HG02870 (cell line): ENCODE measurements at regions not wholly inside any gene's neighbourhood (a gene's known extent, or its start where the extent isn't known, plus 50 kb on each side); places are given as distances from the start of the nearest gene placed in this dataset.

Source experiments
- ATAC-seq: cut with Tn5 transposase; IDR thresholded peaks from one replicate; pipeline ENCODE4 v1.9.1; 2021; ENCODE audit warnings: mild to moderate bottlenecking, moderate library complexity; ENCODE audit not compliant: unreplicated experiment

GRCh38 chr13:69450245-69450644 lies 657.4 kb upstream of the ATXN8OS start:
- ATAC-seq: no peak

DNA sequence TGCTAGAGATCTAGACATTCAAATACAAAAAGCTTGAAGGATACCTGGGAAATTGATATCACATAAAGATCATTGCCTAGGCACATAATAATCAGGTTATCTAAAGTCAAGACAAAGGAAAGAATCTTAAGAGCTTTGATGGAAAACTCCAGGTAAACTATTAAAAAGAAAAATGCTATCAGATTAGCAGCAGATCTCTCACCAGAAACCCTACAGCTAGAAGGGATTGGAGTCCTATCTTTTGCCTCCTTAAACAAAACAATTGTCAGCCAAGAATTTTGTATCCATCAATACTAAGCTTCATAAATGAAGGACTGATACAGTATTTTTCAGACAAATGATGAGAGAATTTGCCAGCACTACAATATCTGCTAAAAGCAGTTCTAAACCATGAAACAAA lies 682.4 kb upstream of the ATXN8OS start:
- no peak for ATAC-seq

DNA sequence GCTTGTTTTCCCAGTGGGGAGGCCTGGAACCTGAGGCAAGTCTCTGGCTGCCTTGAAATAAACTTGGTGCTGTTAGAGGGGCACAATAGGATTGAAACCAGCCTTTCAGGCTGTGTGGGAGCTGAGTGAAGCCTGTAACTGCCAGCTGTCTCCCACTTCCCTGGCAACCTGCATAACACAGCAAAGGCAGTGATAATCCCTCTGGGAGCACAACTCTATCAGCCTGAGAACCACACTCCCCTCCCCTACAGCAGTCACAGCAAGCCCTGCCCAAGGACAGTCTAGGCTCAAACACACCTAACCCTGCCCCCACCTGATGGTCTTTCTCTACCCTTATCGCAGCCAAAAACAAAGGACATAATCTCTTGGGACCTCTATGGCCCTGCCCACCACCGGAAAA lies 683.8 kb upstream of the ATXN8OS start:
- ATAC-seq: no peak

DNA sequence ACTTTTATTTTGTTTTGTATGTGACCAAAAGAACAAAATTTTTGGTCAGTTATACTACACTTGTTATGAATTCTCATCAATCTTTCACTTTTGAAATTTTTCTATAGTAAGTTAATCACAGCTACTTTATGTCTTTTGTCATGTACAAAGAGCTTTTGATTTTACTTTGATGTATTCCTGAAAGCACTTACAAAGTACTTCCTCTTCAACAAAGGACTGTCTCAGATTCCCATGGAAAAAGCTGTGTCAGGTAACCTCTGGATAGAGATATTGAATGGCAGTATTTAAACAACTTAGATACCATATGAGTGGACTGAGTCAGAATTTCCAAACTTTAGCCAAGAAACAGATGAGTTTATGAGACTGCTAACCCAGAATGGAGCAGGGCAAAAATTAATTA lies 689.3 kb upstream of the ATXN8OS start:
- ATAC-seq: no peak

DNA sequence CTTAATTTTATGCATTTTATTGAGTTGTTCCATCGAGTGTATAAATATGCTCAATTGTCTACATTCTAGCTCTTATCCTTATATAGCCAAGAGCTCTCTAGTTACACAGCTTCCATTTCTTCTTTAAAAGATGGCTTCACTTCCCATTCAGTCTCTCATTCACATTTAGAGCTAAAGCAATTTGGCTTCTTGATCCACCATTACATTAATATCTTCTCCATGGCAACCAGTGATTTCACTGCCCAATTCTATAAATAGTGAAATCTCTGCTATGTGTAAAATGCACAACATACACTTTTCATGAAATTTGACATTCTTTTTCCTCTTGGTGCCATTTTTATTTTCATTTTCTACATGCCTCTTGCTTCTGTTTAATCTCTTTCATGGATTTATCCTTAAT lies 696.9 kb upstream of the ATXN8OS start:
- no peak for ATAC-seq

GRCh38 chr13:69391756-69392155 lies 715.9 kb upstream of the ATXN8OS start:
- no peak for ATAC-seq

DNA sequence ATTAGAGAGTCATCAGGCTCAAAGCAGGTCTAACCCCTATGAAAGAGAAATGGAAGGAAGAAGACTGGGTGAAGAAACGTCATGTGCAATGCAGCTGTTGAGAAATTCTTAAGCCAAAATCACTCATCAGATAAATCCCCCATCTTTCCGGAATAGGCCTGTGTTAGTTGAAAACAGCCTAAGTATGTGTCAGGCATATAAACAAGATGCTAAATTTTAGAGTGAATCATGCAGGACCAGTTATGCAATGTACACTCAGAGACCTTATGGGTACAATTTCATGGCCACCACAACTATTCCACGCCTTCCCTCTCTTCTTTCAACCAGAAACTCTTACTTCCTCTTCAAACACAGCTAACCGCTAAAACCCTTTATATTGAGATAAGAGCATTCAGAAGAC lies 717.7 kb upstream of the ATXN8OS start:
- ATAC-seq: no peak

- ATAC-seq: no peak
Measured at GRCh38 chr13:69373747-69374425, 733.7 kb upstream of the ATXN8OS start.

DNA sequence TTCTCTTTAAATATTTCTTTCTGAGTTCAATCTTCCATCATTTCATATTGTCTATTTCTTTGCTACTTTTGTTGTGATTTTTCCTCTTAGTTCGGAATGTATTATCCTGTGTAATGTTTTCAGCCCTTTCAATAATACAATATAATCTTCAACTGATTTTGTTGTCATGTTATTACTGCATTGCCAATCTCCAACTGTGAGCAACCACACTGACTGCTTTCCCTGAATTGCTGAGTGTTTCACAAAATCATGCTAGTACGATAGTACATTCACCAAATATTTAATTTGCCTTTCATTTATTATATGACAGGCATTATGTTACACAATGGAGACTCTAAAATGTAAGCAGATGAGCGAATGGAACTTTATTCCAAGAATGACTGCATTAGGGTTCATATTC lies 744.3 kb upstream of the ATXN8OS start:
- no peak for ATAC-seq

DNA sequence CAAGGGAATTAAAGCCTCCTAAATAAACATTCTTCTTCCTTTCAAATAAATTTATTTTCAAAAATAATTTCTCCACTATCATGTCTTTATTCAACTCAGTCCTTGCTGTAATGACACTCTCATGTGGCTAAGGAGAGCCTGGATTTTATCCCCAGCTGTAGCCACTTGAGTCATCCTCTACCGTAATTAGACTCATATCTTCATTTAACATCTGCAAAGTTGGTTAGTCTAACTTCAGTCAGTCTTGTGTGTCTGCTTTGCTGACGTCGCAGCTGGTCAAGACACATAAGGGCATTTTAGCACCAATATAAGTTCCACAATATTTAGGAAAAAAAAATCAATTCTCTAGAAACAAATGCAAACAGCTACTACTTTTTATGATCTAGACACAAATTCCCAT lies 776.4 kb upstream of the ATXN8OS start:
- ATAC-seq: no peak

- ATAC-seq: no peak
Measured at GRCh38 chr13:69324090-69324886, 783.3 kb upstream of the ATXN8OS start.

GRCh38 chr13:69319656-69320055 lies 788.0 kb upstream of the ATXN8OS start:
- ATAC-seq: no peak

GRCh38 chr13:69315039-69315438 lies 792.6 kb upstream of the ATXN8OS start:
- ATAC-seq: no peak

DNA sequence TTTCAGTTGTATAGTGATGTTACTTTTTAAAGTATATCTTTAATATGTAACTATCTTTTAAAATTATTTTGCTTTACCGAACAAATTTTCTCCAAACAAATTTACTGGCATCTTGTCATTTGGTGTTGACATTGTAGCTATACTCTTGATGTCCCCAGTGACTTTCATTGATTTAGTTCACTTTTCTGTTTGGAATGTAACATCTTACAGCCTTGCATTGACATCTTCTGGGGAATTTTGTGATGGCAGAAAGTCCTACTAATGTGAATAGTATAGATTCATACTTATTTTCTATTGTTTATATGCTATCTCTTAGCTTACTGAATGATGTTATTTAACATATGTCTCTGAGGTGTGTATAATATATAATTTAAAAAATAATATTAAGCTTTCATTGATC lies 800.9 kb upstream of the ATXN8OS start:
- no peak for ATAC-seq

- ATAC-seq: no peak
Measured at GRCh38 chr13:69300131-69300530, 807.5 kb upstream of the ATXN8OS start.

DNA sequence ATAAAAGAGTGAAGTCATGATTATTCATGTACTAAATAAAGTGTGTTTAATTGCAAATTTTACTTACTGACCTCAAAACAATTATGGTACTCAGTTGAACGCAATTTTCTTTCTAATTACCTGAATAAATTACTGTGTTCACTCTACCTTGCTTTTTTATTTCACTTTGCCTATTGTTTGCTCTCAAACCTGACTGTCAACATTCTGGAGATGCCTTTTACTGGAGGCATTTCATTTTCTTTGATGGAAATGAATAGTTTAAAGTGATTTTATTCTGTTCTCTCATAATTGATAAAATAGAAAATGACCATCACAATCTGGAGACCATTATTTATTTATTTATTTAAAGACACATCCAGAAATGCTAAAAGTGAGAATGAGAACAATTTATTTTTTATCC lies 811.5 kb upstream of the ATXN8OS start:
- no peak for ATAC-seq

- ATAC-seq: no peak
Measured at GRCh38 chr13:69292789-69293425, 814.7 kb upstream of the ATXN8OS start.

DNA sequence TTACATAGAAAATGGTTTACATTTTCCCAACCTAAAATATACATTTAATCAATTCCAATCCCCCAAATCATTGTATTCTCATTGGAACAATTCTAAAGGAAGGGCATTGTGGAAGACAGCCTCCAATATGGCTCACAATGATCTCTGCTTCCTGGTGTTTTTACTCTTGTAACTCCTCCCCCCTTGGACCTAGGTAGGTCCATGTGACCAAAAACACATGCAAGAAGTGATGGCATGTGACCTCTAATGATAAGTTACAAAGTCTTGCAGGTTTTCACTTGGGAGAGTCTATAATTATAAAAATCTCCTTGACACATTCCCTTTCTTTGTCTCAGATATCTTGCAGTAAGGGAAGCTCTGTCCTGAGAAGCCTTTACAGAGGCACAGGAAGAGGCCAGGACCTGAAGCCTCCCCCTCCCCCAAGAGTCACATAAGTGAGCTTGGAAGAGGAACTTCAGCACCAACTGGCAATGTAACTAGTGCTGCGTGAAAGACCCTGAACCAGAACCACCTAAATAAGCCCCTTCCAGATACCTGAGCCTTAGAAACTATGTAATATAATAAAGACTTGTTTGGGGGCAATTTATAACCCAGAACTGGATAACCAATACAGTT lies 816.2 kb upstream of the ATXN8OS start:
- ATAC-seq: no peak

GRCh38 chr13:69288026-69288425 lies 819.6 kb upstream of the ATXN8OS start:
- ATAC-seq: no peak

- no peak for ATAC-seq
Measured at GRCh38 chr13:69287050-69287698, 820.5 kb upstream of the ATXN8OS start.

GRCh38 chr13:69283837-69284236 lies 823.8 kb upstream of the ATXN8OS start:
- ATAC-seq: no peak
